Left lung (tissue), 4 donors: ENCODE measurements at regions not wholly inside any gene's neighbourhood (a gene's known extent, or its start where the extent isn't known, plus 50 kb on each side); places are given as distances from the start of the nearest gene placed in this dataset.

Experiments used
- ATAC-seq: fragments of 200-7000 bp; cut with Tn5 transposase; one replicate; pipeline ENCODE4 v1.9.1; 2020; ENCODE audit warnings: moderate library complexity
- DNase-seq, 4 donors: peaks; one replicate each; pipeline ENCODE4 v3.0.0-alpha.2; 2013 to 2020
- H3K27ac ChIP-seq, 2 donors: fragments of 200-600 bp; sonication (generic) in 1 of 2; one replicate each; pipeline versions ENCODE4 v1.5.0 to v1.8.0; 2020 to 2021
- H3K27me3 ChIP-seq, 2 donors: fragments of 200-600 bp; sonication (generic) in 1 of 2; one replicate each; pipeline versions ENCODE4 v1.5.0 to v1.8.0; 2020 to 2021
- H3K36me3 ChIP-seq, 2 donors: fragments of 200-600 bp; sonication (generic) in 1 of 2; one replicate each; pipeline versions ENCODE4 v1.5.0 to v1.8.0; 2020 to 2021
- H3K4me1 ChIP-seq, 2 donors: fragments of 200-600 bp; one replicate each; pipeline ENCODE4 v1.8.0; 2021
- H3K4me3 ChIP-seq, 2 donors: fragments of 200-600 bp; sonication (generic) in 1 of 2; one replicate each; pipeline versions ENCODE4 v1.5.0 to v1.8.0; 2020 to 2021; ENCODE audit warnings: mild to moderate bottlenecking in 1 of 2
- H3K9me3 ChIP-seq, 2 donors: fragments of 200-600 bp; sonication (generic) in 1 of 2; one replicate each; pipeline versions ENCODE4 v1.5.0 to v1.8.0; 2020 to 2021
- intact Hi-C, 2 donors: fragments of 100-400 bp; cut with DNase I; formaldehyde crosslinking; loops; one replicate each; pipeline versions ENCODE4 v1.11.2 to v1.14.2; 2022
- TF ChIP-seq, protein P1 (sequence below), 2 donors: fragments of 200-600 bp; sonication (generic) in 1 of 2; IDR thresholded peaks; one replicate each; pipeline versions ENCODE4 v1.5.0 to v1.8.0; 2021; ENCODE audit warnings: antibody characterized with exemption in 2 of 2
- donor health status: DM: no; HTN: yes; CAD: no.
- donor health status: DM: no; HTN: no; CAD: no.

DNA sequence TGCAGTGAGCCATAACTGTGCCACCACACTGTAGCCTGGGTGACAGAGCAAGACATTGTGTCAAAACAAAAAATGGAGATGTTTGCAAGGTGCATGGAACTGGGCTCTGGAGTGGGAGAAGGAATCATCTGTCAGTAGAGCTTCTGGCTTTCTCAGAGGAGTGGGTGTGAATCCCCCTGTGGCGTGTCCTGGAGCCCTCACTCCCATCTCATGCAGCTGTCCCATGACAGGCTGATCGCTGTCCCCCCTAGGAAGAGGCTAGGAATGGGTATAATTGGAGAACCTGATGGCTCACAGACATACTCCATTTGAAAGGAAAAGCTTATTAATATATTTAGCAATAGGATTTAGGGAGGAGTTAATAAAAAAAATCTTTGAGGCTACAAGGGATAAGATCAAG is 125.8 kb upstream of the EPB41L3 start:
- Histone ChIP-seq H3K36me3 (no peaks in the 10 kb centered on the region), H3K9me3 (no peaks in the 10 kb centered on the region), H3K4me1 (no peaks in the 10 kb centered on the region), H3K4me3 (no peak overlapping the region), H3K27me3 (no peaks in the 10 kb centered on the region), H3K27ac (no peak overlapping the region)
- DNase-seq (no peak), ATAC-seq (no peak)
- TF ChIP-seq, protein P1, sequence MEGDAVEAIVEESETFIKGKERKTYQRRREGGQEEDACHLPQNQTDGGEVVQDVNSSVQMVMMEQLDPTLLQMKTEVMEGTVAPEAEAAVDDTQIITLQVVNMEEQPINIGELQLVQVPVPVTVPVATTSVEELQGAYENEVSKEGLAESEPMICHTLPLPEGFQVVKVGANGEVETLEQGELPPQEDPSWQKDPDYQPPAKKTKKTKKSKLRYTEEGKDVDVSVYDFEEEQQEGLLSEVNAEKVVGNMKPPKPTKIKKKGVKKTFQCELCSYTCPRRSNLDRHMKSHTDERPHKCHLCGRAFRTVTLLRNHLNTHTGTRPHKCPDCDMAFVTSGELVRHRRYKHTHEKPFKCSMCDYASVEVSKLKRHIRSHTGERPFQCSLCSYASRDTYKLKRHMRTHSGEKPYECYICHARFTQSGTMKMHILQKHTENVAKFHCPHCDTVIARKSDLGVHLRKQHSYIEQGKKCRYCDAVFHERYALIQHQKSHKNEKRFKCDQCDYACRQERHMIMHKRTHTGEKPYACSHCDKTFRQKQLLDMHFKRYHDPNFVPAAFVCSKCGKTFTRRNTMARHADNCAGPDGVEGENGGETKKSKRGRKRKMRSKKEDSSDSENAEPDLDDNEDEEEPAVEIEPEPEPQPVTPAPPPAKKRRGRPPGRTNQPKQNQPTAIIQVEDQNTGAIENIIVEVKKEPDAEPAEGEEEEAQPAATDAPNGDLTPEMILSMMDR (IDR thresholded peaks at IDR 0.05) = no peak
- intact Hi-C loops = no loop called here

DNA sequence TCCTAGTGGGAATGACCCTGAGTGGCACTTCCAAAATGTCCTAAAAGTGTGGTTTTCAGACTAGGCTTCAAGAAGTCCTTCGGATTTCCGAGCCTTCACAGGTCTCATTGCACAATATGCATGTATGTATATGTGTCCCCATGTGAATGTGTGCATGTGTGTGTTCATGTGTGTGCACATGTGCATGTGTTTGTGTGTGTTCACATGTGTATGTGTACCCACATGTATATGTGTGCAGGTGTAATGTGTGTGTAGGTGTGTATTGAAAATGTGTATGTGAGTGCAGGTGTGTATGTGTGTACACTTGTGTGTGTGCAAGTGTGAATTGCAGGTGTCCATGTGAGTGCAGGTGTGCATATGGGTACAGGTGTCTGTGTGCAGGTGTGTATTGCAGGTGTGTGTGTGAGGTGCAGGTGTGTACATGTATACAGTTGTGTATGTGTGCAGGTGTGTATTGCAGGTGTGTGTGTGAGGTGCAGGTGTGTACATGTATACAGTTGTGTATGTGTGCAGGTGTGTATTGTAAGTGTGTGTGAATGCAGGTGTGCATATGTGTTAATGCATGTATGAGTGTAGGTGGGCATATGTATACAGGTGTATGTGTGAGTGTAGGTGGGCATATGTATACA is 124.4 kb upstream of the EPB41L3 start:
- ATAC-seq (no peak), DNase-seq (no peak)
- intact Hi-C loops = no loop called here

DNA sequence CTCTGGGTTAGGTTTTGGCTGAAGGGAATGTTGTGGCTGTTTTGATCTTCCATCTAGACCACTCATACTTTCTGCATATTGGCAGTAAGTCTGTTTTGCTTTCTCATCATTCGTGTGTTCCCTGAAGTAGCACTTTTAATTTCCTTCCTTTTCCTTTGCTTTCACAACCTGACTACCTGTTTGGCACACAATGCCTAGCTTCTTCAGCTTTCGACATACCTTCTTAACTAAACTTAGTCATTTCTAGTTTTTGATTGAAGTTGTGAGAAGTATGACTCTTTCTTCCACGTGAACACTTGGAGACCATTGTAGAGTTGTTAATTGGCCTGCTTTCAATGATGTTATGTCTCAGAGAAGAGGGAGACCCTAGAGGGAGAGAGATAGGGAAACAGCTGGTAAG is 123.6 kb upstream of the EPB41L3 start:
- Histone ChIP-seq H3K4me1 (no peaks in the 10 kb centered on the region), H3K27ac (no peak overlapping the region), H3K4me3 (no peak overlapping the region), H3K36me3 (no peaks in the 10 kb centered on the region), H3K27me3 (no peaks in the 10 kb centered on the region), H3K9me3 (no peaks in the 10 kb centered on the region)
- TF ChIP-seq, protein P1 (IDR thresholded peaks at IDR 0.05) = no peak
- intact Hi-C loops = no loop called here
- DNase-seq = no peak
- peak; percentile 65 for ATAC-seq

More for the DNA sequence above, 124.4 kb upstream of the EPB41L3 start:
- H3K4me3 ChIP-seq = no peak overlapping the region
- no peaks in the 10 kb centered on the region for H3K27me3 ChIP-seq
- TF ChIP-seq, protein P1 (IDR thresholded peaks at IDR 0.05) = no peak
- no peaks in the 10 kb centered on the region for H3K36me3 ChIP-seq
- H3K9me3 ChIP-seq = no peaks in the 10 kb centered on the region
- no peak overlapping the region for H3K27ac ChIP-seq
- H3K4me1 ChIP-seq = no peaks in the 10 kb centered on the region

DNA sequence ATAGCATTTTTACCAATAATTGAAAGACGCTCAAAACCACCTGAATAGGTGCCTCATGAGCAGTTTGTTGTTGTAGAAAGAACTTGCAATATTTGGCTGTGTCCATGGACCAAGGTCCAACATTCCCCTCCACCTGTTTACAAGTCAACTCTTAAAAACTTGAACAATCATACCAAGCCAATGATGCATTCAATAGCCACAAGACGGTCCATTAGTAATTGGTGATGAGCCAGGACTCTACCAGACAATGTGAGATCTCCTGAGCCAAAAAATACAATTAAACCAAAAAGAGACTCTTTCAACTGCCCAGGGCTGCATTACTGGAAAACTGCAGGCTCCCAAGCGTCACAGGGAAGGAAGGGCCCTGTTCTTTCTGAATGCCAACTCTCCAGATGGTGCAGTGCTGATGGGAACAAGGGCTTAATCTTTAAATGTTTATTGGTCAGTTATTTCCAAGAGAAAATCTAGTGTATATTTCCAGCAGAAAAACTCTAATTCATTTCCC is 118.8 kb upstream of the EPB41L3 start:
- H3K27me3 ChIP-seq = no peaks in the 10 kb centered on the region
- intact Hi-C loops = no loop called here
- H3K4me3 ChIP-seq = no peak overlapping the region
- no peaks in the 10 kb centered on the region for H3K36me3 ChIP-seq
- H3K4me1 ChIP-seq = peaks cover 0 to 3% of the 10 kb centered on the region in 2 donors
- H3K27ac ChIP-seq = no peak overlapping the region
- TF ChIP-seq, protein P1 (IDR thresholded peaks at IDR 0.05) = no peak
- H3K9me3 ChIP-seq = no peaks in the 10 kb centered on the region
- ATAC-seq (no peak), DNase-seq (no peak)

DNA sequence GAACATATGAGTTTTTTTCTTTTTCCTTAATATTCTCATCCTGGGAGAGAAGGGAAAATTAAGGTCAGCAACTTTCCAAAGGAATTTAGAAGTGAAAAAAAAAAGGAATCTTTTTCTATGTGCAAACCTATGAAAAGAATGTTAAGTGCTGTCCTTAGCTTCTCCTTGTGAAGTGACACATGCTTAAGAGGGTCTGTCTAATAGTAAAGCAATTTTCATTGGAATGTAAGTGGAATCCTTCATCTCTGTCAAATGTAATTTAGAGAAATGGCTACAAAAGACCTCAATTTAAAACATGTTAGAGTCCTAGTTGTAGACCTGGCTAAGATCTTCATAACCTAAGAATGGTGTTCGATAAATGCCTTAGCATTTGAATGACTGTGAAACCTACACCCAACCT is 117.4 kb upstream of the EPB41L3 start:
- Histone ChIP-seq H3K27me3 (no peaks in the 10 kb centered on the region), H3K4me1 (peaks cover 0 to 3% of the 10 kb centered on the region in 2 donors), H3K4me3 (no peak overlapping the region), H3K27ac (no peak overlapping the region), H3K9me3 (no peaks in the 10 kb centered on the region), H3K36me3 (no peaks in the 10 kb centered on the region)
- intact Hi-C loops = no loop called here
- DNase-seq (no peak), ATAC-seq (peak; percentile 65)
- TF ChIP-seq, protein P1 (IDR thresholded peaks at IDR 0.05) = no peak
